Occipital lobe (tissue), 1 donor: ENCODE measurements at regions not wholly inside any gene's neighbourhood (a gene's known extent, or its start where the extent isn't known, plus 50 kb on each side); places are given as distances from the start of the nearest gene placed in this dataset.

Source experiments
- DNase-seq: peaks from one replicate; lab custom pipeline; 2025; lab: John Stamatoyannopoulos, UW

DNA sequence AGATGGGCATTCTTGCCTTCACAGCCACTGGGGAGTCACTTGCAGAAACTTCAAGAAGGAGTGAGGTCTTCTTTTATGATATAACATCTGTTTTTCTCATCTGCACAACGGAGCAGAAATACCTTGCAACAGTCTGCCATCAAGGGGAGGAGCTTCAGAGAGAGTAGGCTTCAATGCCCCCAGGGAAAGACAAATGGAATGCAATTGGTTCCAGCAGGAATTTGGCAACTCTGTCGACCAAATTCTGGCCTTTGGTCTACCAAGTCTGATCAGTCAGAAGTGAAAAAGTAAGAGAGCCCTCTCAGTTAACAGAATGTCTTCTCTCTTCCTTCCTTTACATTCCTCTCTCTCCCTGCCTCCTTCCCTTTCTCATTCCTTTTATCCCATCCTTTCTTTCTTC lies 229.3 kb downstream of the IDS start:
- no peak for DNase-seq

DNA sequence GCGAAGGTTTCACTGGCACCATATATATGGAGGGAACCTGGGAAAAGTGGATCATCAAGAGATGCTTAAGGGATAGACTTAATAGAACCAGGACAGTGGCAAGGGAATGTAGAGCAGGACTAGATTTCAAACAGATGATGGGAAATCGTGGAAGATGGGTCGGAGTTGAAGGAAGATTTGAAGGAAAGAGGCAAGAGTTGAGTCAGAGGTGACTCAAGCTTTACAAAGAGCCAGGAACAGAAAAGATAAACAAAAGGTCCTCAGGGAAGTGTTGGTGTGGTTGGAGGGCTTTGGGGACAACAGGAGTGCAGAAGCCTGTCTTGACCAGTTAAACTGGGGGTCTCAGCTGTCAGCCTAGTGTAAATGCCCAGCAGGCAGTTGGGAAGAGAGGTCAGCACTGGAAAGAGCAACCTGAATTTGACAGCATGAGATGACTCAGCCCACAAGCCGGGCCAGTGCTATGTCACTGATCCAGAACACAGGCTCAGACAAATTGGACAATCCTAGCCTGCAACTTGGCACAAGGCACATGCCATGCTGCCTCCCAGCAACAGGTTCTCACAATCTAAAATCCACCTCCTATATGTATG lies 230.5 kb downstream of the IDS start:
- DNase-seq, result no peak

GRCh38 chrX:149272690-149273463 lies 232.2 kb downstream of the IDS start:
- DNase-seq, result no peak

DNA sequence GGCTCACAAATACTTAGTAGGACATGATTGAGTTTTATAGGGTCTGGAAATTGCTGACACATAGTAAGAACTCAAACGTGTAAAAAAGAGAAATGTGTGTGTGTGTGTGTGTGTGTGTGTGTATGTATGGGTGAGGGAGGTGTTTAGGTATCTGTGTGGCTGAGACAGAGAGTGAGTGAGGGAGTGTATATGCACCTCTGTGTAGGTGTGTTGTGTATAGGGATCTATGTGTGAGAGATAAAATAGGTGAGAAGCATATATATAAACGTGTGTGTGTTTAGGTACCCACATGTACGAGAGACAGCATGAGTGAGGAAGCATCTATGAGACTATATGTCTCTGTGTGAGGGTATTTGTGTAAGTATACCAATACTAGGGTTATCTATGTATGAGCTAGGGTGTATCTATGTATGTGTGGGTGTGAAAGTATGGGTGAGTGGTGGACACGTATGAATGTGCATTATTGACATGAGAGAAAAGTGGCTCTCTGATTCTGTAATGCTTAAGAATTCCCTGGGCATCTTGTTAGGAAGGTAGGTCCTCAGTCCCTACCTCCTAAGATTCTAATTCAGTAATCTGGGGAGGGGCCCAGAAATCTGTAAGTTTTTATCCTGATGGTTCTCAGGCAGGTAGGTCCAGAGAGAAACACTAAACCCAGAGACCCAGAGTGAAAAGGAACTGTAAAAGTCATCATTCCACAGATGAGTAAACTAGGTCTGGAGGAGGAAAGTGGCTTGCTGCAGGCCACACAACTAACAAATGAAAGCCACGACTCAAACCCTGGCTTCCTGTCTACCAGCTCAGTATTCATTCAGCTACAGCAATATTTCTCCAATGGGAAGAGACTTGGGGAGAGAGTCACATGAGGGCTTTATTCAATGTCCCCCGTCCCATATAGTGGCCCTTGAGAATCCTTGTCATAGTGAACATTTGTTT lies 237.0 kb downstream of the IDS start:
- no peak for DNase-seq

DNA sequence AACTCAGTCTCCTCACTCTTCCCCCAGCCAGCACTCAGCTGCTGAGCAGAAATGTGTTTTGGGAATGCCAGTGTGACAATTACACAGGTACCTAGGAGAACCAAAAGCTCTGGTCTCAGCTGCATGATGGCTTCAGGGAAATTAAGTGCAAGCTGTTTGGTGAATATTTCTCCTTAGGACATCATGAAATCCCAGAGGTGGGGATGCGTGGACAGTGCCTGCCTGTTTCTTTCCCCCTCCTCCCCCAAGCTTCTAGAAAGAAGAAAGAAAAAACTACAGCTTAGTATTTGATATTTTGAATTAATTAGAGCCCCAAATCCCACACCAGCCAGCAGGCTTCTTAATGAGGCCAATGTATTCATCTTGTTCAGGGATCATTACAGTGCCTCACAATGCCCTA lies 243.0 kb downstream of the IDS start:
- DNase-seq, result no peak

DNA sequence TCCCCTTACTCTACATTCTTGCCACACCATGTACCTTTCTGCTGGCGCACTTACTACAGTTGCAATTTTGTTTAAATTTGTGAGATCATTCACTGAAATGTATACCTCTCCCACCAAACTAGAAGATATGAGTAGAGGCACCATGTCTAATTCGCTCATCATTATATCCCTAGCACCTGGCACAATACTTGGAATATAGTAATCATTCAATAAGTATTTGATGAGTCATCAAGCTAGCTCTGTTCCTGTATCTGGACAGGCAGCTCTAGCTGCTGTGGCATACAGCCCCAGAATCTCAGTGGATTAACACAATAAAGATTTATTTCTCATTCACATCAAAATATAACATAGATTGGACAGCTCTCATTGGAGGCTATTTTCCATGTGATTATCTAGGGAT lies 245.9 kb downstream of the IDS start:
- DNase-seq, result no peak

- DNase-seq, result no peak
These were observed 249.2 kb downstream of the IDS start for GRCh38 chrX:149255860-149256259.

DNA sequence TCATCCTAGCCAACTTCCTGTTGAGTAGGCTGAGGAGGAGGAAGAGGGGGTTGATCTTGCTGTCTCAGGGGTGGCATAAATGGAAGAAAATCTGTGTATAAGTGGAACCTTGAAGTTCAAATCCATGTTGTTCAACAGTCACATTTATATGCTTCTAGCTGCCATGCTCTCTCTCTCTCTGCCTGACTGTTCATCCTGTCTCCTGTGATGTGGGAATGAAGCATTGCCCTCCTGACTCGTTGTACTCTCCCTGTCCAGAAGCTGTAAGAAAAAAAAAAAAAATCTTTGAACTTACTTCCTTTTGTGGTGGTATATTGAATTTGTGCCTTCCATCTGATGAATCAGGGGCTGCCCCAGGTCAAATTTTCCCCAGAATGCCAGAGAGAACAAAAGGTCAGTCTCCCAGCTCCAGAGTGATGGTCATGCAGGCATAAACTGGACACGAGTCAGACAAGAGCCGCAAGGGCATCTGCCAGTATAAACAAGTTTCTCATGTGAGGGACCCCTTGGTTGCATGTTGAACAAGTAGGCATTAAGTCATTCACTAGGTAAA lies 257.0 kb downstream of the IDS start:
- no peak for DNase-seq

DNA sequence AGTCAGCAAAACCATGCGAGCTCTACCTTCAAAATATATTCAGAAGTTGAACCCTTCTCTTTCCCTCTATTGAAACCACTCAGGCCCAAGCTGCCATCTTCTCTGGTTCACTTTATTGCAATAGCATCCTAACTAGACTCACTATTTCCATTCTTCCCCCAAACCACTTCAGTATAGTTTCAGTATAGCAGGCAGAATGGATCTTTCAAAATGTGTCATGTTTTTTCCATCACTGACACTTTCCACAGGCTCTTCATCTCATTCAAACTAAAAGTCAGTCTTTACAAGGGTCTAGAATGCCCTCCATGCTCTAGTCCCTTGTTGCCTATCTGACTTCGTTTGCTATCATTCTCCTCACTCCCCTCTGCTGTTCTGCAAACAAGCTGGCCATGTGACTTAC lies 274.4 kb downstream of the IDS start:
- DNase-seq, result no peak

GRCh38 chrX:149223854-149224253 lies 281.3 kb downstream of the IDS start:
- no peak for DNase-seq

DNA sequence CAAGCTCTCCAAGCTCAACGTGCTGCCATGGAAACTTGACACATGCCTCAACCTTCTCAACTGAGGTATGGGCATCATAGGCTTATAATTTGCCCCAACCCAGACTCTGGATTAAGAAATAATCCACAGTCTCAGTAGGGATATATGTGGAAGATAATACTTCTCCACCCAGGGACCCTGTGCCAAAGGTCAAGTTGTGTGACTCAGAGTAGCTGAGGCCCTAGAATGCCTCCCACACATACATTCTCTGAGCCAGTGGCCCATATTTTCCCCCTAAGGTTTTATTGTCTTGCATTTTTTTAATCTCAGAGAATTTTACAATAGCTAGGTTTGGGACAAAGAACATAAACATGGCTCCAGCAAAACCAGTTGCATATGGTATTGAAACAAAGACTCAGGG lies 283.1 kb downstream of the IDS start:
- DNase-seq, result no peak

GRCh38 chrX:149221230-149221629 lies 283.9 kb downstream of the IDS start:
- DNase-seq, result no peak

DNA sequence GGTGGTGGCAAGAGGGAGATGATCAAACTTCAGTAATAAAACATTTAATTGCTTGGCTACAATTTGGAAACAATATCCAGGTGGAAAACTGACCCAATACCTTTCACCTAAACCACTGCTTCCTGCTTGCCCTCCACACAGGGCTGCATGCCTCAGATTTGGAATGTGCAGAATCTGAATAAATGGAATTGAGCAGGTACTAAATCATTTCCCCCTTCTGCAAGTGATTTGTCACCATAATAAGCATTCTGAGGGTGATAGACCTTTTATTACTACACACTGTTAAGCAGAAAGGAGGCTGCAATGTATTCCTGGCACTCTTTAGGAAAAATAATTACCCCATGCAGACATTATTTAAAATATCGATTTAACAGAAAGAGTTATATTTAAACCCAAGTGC lies 291.8 kb downstream of the IDS start:
- no peak for DNase-seq

GRCh38 chrX:149208307-149208706 lies 296.8 kb downstream of the IDS start:
- DNase-seq, result no peak

- no peak for DNase-seq
These were observed 297.6 kb downstream of the IDS start for GRCh38 chrX:149207518-149207917.

DNA sequence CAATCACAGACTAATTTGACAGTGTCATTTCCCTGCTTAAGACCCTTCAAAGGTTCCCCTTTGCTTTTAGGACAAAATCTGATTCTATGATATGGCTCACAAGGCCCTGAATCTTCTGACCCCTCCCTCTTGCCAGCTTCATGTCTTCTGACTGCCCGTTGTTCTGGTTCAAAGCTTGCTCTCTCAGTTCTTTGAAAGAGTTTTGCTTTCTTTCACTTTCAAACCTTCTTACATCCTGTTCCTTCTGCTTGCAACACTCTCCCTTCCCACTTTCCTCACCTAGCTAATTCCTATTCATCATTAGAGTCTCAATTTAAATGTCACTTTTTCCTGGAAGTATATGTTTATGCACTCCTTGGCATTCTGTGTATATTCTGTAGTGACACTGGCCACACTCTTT lies 299.2 kb downstream of the IDS start:
- DNase-seq, result no peak

- DNase-seq, result no peak
These were observed 300.0 kb downstream of the IDS start for GRCh38 chrX:149205081-149205480.

GRCh38 chrX:149199734-149200133 lies 305.4 kb downstream of the IDS start:
- DNase-seq, result no peak

DNA sequence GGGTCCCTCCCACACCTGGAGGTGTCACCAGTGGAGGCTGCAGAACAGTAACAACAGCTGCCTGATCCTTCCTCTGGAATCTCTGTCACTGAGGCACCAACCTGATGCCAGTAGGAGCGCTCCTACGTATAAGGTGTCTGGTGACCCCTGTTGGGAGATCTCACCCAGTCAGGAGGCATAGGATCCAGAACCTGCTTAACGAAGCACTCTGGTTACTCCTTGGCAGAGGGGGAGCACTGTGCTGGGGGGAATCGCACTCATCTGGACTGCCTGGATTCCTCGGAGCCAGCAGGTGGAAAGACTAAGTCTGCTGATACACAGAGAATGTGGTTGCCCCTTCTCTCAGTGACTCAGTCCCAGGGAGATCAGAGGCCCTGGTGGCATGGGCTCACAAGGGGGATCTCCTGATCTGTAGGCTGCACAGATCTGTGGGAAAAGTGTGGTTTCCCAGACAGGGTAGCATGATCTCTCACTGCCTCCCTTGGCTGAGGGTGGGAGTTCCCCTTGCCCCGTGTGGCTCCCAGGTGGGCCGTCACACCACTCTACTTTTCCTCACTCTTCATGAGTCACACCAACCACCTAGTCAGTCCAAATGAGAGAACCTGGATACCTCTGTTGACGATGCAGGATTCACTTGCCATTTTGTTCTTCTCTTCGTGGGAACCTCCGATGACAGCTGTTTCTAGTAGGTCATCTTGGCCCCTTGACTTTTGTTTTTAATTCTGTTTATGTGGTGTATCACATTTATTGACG lies 305.9 kb downstream of the IDS start:
- no peak for DNase-seq

GRCh38 chrX:149185087-149185486 lies 320.0 kb downstream of the IDS start:
- DNase-seq, result no peak

DNA sequence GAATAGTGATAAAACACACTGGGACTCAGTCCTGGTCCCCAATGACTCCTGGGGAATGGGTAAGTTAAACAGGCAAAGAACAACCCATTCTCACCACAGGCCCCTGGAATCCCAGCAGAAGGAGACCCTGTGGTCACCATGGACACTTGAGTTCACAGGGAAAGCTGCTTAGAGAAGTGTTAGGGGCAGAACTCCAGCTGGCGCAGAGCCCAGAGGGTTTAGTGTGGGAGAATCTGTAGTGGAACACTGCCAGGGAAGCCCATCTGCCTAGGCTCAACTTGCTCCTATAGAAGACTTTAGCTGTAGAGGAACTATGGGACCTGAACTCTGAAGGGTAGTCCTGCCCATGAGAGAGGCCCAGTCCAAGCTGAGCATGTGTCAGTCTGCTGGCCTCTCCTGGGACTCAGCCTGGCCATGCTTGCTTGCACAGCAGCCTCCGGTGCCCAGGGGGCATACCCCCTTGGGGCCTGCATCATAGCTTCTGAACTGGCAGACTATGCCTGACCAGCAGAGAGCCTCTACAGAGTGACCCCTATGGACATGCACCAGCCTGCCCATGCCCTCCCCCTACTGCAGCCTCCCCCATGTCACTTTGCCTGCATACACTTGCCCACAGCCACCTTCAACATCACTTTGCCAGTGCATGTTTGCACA lies 343.5 kb downstream of the IDS start:
- DNase-seq, result no peak
